CD14-positive monocyte (primary cell): ENCODE measurements at regions not wholly inside any gene's neighbourhood (a gene's known extent, or its start where the extent isn't known, plus 50 kb on each side); places are given as distances from the start of the nearest gene placed in this dataset.
A peak's percentile ranks its signal among the peaks of the same experiment; 100 is the strongest.

Experiments
- DNase-seq, 3 donors: peaks; one replicate each; pipeline ENCODE4 v3.0.0-alpha.2; 2011 to 2022
- H2AFZ ChIP-seq: 2 replicates; pipeline ENCODE4 v1.6.0; 2012; ENCODE audit warnings: mild to moderate bottlenecking, low read depth, low read length, inconsistent platforms; ENCODE audit not compliant: insufficient read depth, poor library complexity, severe bottlenecking
- H3K27ac ChIP-seq, 2 donors: 1 replicate in 1 of 2; 2 replicates in 1 of 2; pipeline ENCODE4 v1.5.1; 2012 to 2013; ENCODE audit warnings: low read length in 2 of 2, control low read depth in 1 of 2, inconsistent platforms in 1 of 2, low read depth in 1 of 2, mild to moderate bottlenecking in 1 of 2
- H3K27me3 ChIP-seq, 2 donors: one replicate each; pipeline versions ENCODE4 v1.6.0 to v1.6.1; 2011 to 2013; ENCODE audit warnings: low read length in 2 of 2; ENCODE audit not compliant: control insufficient read depth in 2 of 2, insufficient read depth in 2 of 2
- H3K36me3 ChIP-seq, 2 donors: replicated peaks in 1 of 2; 1 replicate in 1 of 2; 2 replicates in 1 of 2; pipeline versions ENCODE4 v1.5.1 to v1.6.1; 2012 to 2013; ENCODE audit warnings: low read length in 2 of 2, control low read depth in 1 of 2, inconsistent platforms in 1 of 2, mild to moderate bottlenecking in 1 of 2; ENCODE audit not compliant: insufficient read depth in 2 of 2, control insufficient read depth in 1 of 2
- H3K4me1 ChIP-seq, 2 donors: 1 replicate in 1 of 2; 2 replicates in 1 of 2; pipeline versions ENCODE4 v1.5.1 to v1.6.1; 2012 to 2013; ENCODE audit warnings: low read length in 2 of 2, control low read depth in 1 of 2, inconsistent platforms in 1 of 2, mild to moderate bottlenecking in 1 of 2, moderate library complexity in 1 of 2; ENCODE audit not compliant: insufficient read depth in 2 of 2, control insufficient read depth in 1 of 2
- H3K4me2 ChIP-seq: replicated peaks from 2 replicates; pipeline ENCODE3; 2012; ENCODE audit warnings: low read length, moderate library complexity, mild to moderate bottlenecking; ENCODE audit not compliant: poor library complexity, severe bottlenecking; ENCODE audit errors: extremely low read depth
- H3K4me3 ChIP-seq, 3 experiments: fragments of 200-600 bp in 1 of 3; sonication (generic) in 1 of 3; replicated peaks in 1 of 3; 1 replicate in 2 of 3; 2 replicates in 1 of 3; pipeline ENCODE4 v1.5.1; 2011 to 2013; ENCODE audit warnings: low read length in 3 of 3, mild to moderate bottlenecking in 3 of 3, control low read depth in 2 of 3, low read depth in 2 of 3, inconsistent platforms in 1 of 3, moderate library complexity in 1 of 3
- H3K79me2 ChIP-seq: 2 replicates; pipeline ENCODE4 v1.6.0; 2012; ENCODE audit warnings: mild to moderate bottlenecking, control low read depth, inconsistent platforms, low read length, moderate library complexity; ENCODE audit not compliant: insufficient read depth
- H3K9ac ChIP-seq: 2 replicates; pipeline ENCODE4 v1.6.0; 2017; ENCODE audit warnings: low read length, mild to moderate bottlenecking; ENCODE audit not compliant: insufficient read depth, poor library complexity, severe bottlenecking
- H3K9me3 ChIP-seq, 2 donors: replicated peaks in 1 of 2; 1 replicate in 1 of 2; 2 replicates in 1 of 2; pipeline versions ENCODE4 v1.5.1 to v1.6.1; 2012 to 2013; ENCODE audit warnings: low read length in 2 of 2, control low read depth in 1 of 2; ENCODE audit not compliant: control insufficient read depth in 1 of 2, insufficient read depth in 1 of 2
- H4K20me1 ChIP-seq: 2 replicates; pipeline ENCODE4 v1.6.0; 2012; ENCODE audit warnings: mild to moderate bottlenecking, low read length, control low read depth, moderate library complexity; ENCODE audit not compliant: insufficient read depth
- H3K27ac Mint-ChIP-seq, 7 donors: one replicate each; pipeline ENCODE4 v1.8.0; 2020; ENCODE audit warnings: mild to moderate bottlenecking in 7 of 7, mixed read lengths in 7 of 7, moderate library complexity in 6 of 7, inconsistent platforms in 2 of 7
- H3K27me3 Mint-ChIP-seq, 3 donors: one replicate each; pipeline ENCODE4 v1.8.0; 2021 to 2022; ENCODE audit warnings: low read depth in 3 of 3, mild to moderate bottlenecking in 3 of 3, mixed read lengths in 3 of 3, moderate library complexity in 3 of 3, inconsistent platforms in 1 of 3
- H3K36me3 Mint-ChIP-seq, 2 donors: one replicate each; pipeline ENCODE4 v1.8.0; 2020; ENCODE audit warnings: mixed read lengths in 2 of 2, inconsistent platforms in 1 of 2, mild to moderate bottlenecking in 1 of 2
- H3K4me1 Mint-ChIP-seq: one replicate; pipeline ENCODE4 v1.8.0; 2020; ENCODE audit warnings: mild to moderate bottlenecking, mixed read lengths
- H3K4me3 Mint-ChIP-seq, 2 donors: one replicate each; pipeline ENCODE4 v1.8.0; 2020; ENCODE audit warnings: mild to moderate bottlenecking in 2 of 2, mixed read lengths in 2 of 2, moderate library complexity in 1 of 2
- H3K9me3 Mint-ChIP-seq, 7 donors: one replicate each; pipeline ENCODE4 v1.8.0; 2020 to 2022; ENCODE audit warnings: mixed read lengths in 7 of 7, mild to moderate bottlenecking in 6 of 7, moderate library complexity in 6 of 7, inconsistent platforms in 2 of 7
- CTCF ChIP-seq: fragments of 200-600 bp; IDR thresholded peaks from one replicate; pipeline ENCODE4 v1.8.0; 2022; ENCODE audit warnings: antibody characterized with exemption, mild to moderate bottlenecking
- WGBS: methylation state at CpG from one replicate; pipeline ENCODE4 v1.1.5; 2013; ENCODE audit warnings: missing lambda C conversion rate; ENCODE audit not compliant: insufficient coverage; 5-methylcytosine and 5-hydroxymethylcytosine counted together
- intact Hi-C, 2 donors: fragments of 100-400 bp; cut with micrococcal nuclease; formaldehyde crosslinking; loops; one replicate each; pipeline versions ENCODE4 v1.15.0 to v1.15.1; 2023

DNA sequence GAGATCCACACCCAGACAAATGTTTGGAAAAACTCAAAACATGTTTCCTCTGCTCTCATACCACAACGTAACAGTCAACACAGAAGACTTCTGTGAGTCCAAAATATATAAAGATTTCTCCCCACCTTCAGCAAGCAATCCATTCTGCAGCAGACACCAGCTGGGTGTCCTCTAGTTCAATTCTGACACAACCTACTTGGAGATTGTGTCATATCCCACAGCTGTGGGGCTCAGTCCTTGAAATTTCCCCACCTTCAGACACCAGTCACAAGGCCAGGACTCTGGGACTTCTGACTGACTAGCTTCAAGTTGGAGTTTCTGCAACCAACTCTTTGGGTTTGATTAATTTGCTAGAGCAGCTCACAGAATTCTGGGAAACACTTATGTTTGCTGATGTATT lies 244.8 kb upstream of the CDYL start:
- H3K9me3 Mint-ChIP-seq: peaks cover 2 to 23% (median 17%) of the 10 kb centered on the region in 7 donors
- peaks cover 0 to 4% (median 2%) of the 10 kb centered on the region in 3 donors for H3K27me3 Mint-ChIP-seq

DNA sequence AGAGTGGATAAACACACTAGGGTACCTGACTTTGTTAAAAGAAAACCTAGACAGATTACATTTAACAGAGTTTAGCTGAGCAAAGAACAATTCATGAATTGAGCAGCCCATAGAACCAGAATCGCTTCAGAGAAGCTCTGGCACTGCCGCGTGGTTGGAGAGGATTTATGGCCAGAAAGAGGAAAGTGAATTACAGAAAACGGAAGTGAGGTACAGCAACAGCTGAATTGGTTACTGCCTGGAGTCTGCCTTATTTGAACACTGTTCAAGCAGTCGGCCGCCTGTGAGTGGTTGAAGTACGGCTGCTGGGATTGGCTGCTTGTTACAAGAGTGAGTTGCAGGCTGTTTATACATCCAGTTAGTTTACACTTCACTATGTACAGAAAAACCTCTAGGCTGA lies 253.8 kb upstream of the CDYL start:
- H3K27ac Mint-ChIP-seq: peak overlapping the region in 1 of 7 donors; percentile 39
- DNase-seq: peak; percentile 2 to 20 (median 4)
- H3K4me2 ChIP-seq: no peak overlapping the region
- H3K4me3 ChIP-seq: no peak overlapping the region
- H4K20me1 ChIP-seq: no peaks in the 10 kb centered on the region
- intact Hi-C loops: no loop called here
- TF ChIP-seq CTCF: no peak
- no peaks in the 10 kb centered on the region for H3K36me3 ChIP-seq
- no peaks in the 10 kb centered on the region for H3K36me3 Mint-ChIP-seq
- no peak overlapping the region for H3K27ac ChIP-seq
- 0% methylated on average over 4 of the region's 7 CpGs for WGBS
- no peak overlapping the region for H3K9ac ChIP-seq
- no peaks in the 10 kb centered on the region for H3K27me3 ChIP-seq
- H3K27me3 Mint-ChIP-seq: peaks cover 6 to 8% (median 6%) of the 10 kb centered on the region in 3 donors
- no peaks in the 10 kb centered on the region for H3K4me1 ChIP-seq
- peaks cover 2 to 9% (median 4%) of the 10 kb centered on the region in 7 donors for H3K9me3 Mint-ChIP-seq
- H2AFZ ChIP-seq: no peak overlapping the region
- no peaks in the 10 kb centered on the region for H3K79me2 ChIP-seq
- no peaks in the 10 kb centered on the region for H3K9me3 ChIP-seq
- no peak overlapping the region for H3K4me3 Mint-ChIP-seq
- peaks cover 7% of the 10 kb centered on the region for H3K4me1 Mint-ChIP-seq

More for the DNA sequence above, 244.8 kb upstream of the CDYL start:
- Histone ChIP-seq H3K9ac (no peak overlapping the region), H3K27me3 (no peaks in the 10 kb centered on the region), H4K20me1 (no peaks in the 10 kb centered on the region), H3K79me2 (no peaks in the 10 kb centered on the region), H3K4me2 (no peak overlapping the region), H3K36me3 (no peaks in the 10 kb centered on the region), H2AFZ (no peak overlapping the region), H3K4me1 (no peaks in the 10 kb centered on the region), H3K4me3 (no peak overlapping the region), H3K27ac (no peak overlapping the region), H3K9me3 (peaks cover 0 to 8% of the 10 kb centered on the region in 2 donors)
- Mint-ChIP-seq H3K4me1 (no peaks in the 10 kb centered on the region), H3K4me3 (no peak overlapping the region), H3K27ac (no peak overlapping the region), H3K36me3 (no peaks in the 10 kb centered on the region)
- no peak for DNase-seq
- no peak for TF ChIP-seq CTCF
- 100% methylated on average over 1 of the region's 1 CpG for WGBS
- intact Hi-C loops: no loop called here
